Skeletal muscle tissue (tissue), 3 donors: ENCODE measurements at regions not wholly inside any gene's neighbourhood (a gene's known extent, or its start where the extent isn't known, plus 50 kb on each side); places are given as distances from the start of the nearest gene placed in this dataset.

Experiments
- H3K27ac ChIP-seq: one replicate; pipeline ENCODE4 v1.7.0; 2013; ENCODE audit warnings: mild to moderate bottlenecking, low read depth, low read length, inconsistent platforms
- H3K27me3 ChIP-seq, 3 donors: one replicate each; pipeline ENCODE4 v1.7.0; 2013; ENCODE audit warnings: low read length in 3 of 3; ENCODE audit not compliant: control insufficient read depth in 3 of 3, insufficient read depth in 3 of 3
- H3K36me3 ChIP-seq, 3 donors: one replicate each; pipeline ENCODE4 v1.7.0; 2013; ENCODE audit warnings: low read length in 3 of 3; ENCODE audit not compliant: control insufficient read depth in 3 of 3, insufficient read depth in 3 of 3
- H3K4me1 ChIP-seq, 3 donors: one replicate each; pipeline ENCODE4 v1.7.0; 2013; ENCODE audit warnings: low read length in 3 of 3, mild to moderate bottlenecking in 3 of 3; ENCODE audit not compliant: control insufficient read depth in 3 of 3, insufficient read depth in 3 of 3
- H3K4me3 ChIP-seq, 3 donors: one replicate each; pipeline ENCODE4 v1.7.0; 2013; ENCODE audit warnings: low read length in 3 of 3
- H3K9ac ChIP-seq, 3 donors: one replicate each; pipeline ENCODE4 v1.7.0; 2013; ENCODE audit warnings: low read length in 3 of 3, mild to moderate bottlenecking in 3 of 3, moderate library complexity in 2 of 3, low read depth in 1 of 3
- H3K9me3 ChIP-seq, 3 donors: one replicate each; pipeline ENCODE4 v1.7.0; 2013; ENCODE audit warnings: low read length in 3 of 3; ENCODE audit not compliant: control insufficient read depth in 3 of 3
- donor health status: Osteomylitis.

- peak overlapping the region; percentile 0 to 68 (median 60) for H3K4me3 ChIP-seq
- H3K36me3 ChIP-seq = no peaks in the 10 kb centered on the region
- peak overlapping the region; percentile 65 for H3K27ac ChIP-seq
- H3K9me3 ChIP-seq = no peaks in the 10 kb centered on the region
- no peaks in the 10 kb centered on the region for H3K27me3 ChIP-seq
- H3K9ac ChIP-seq = peak overlapping the region in 2 of 3 donors; percentile 3 to 68
- H3K4me1 ChIP-seq = peaks cover 8 to 12% (median 12%) of the 10 kb centered on the region in 3 donors
Observed at GRCh38 chr2:226142463-226142862, 657.2 kb downstream of the IRS1 start.

GRCh38 chr2:226140594-226140993, 659.0 kb downstream of the IRS1 start:
- Histone ChIP-seq H3K36me3 (no peaks in the 10 kb centered on the region), H3K9me3 (no peaks in the 10 kb centered on the region), H3K4me1 (peaks cover 14 to 28% (median 16%) of the 10 kb centered on the region in 3 donors), H3K27me3 (no peaks in the 10 kb centered on the region), H3K27ac (no peak overlapping the region), H3K4me3 (no peak overlapping the region), H3K9ac (no peak overlapping the region)

DNA sequence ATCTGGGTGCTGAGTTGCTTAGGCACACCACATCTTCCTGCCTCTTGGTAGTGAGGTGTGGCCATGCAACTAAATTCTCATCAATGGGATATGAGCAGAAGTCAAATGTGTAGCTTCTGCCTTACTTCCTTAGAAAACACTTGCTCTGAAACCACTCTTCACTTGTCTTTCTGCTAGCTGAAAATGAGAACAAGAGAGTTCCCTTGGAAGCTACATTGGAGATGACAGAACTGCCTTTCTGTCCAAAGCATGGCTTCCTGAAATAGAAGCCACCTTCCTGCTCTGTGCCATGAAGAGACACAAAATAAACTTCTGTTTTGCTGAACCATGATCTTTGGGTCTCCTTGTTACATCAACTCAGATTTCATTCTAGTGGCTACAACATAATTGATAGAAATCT, 659.9 kb downstream of the IRS1 start:
- H3K4me1 ChIP-seq = peaks cover 13 to 30% (median 16%) of the 10 kb centered on the region in 3 donors
- no peak overlapping the region for H3K27ac ChIP-seq
- H3K27me3 ChIP-seq = no peaks in the 10 kb centered on the region
- no peak overlapping the region for H3K9ac ChIP-seq
- no peaks in the 10 kb centered on the region for H3K9me3 ChIP-seq
- no peaks in the 10 kb centered on the region for H3K36me3 ChIP-seq
- no peak overlapping the region for H3K4me3 ChIP-seq

DNA sequence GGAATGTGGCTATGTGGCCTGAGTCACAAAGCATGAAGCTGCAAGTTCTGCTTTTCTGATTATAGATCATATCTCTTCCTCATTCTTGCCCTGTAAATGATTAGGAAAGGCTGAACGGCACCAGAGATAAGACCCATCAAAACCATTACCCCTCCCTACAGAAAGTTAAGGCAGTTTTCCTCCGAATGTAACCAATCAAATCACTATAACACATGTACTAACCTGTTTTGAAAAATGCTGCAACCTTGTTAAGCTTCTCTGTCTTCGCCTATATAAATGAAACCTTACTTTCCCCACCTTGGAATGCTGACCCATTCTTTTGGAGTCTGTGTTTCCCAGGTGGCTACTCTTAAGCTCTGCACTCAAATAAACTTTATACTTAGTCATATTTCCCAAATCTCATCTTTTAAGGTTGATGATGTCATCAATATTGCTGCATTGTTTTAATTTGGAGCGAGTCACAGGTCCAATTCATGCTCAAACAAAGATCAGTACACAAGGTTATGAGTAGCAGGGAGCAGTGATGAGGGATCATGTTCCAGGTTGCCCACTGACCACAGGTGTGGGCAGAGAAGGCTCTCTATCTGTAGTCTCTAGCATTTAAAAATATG, 662.3 kb downstream of the IRS1 start:
- Histone ChIP-seq H3K27me3 (no peaks in the 10 kb centered on the region), H3K36me3 (no peaks in the 10 kb centered on the region), H3K4me3 (no peak overlapping the region), H3K4me1 (peaks cover 10 to 30% (median 16%) of the 10 kb centered on the region in 3 donors), H3K9ac (no peak overlapping the region), H3K9me3 (no peaks in the 10 kb centered on the region), H3K27ac (no peak overlapping the region)

GRCh38 chr2:226136739-226137138, 662.9 kb downstream of the IRS1 start:
- Histone ChIP-seq H3K27ac (no peak overlapping the region), H3K4me3 (no peak overlapping the region), H3K36me3 (no peaks in the 10 kb centered on the region), H3K27me3 (no peaks in the 10 kb centered on the region), H3K9ac (no peak overlapping the region), H3K9me3 (no peaks in the 10 kb centered on the region), H3K4me1 (peaks cover 16 to 31% (median 21%) of the 10 kb centered on the region in 3 donors)

DNA sequence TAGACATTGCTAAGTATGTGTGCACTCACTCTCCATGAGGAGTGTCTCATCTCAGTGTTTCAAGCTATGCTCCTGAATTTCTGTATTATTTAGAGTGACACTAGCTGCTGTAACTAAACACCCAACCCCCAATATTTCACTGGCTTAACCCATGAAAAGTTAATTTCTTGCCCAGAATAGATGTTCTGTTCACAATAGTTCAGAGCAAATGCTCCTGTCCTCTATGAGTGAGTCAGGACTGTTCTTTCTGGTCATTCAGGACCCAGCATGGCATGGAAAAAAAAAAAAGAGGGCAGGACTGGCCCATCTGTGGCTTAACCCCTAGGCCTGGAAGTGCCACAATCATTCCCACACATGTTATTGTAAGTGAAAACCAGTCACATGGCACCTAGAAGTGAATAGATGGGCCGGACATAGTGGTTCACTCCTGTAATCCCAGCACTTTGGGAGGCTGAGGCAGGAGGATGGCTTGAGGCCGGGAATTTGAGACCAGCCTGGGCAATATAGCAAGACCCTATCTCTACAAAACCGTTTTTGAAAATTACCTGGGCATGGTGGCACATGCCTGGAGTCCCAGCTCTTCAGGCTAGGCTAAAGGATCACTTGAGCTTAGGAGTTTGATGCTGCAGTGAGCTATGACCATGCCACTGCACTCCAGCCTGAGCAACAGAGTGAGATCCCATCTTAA, 663.6 kb downstream of the IRS1 start:
- Histone ChIP-seq H3K27me3 (no peaks in the 10 kb centered on the region), H3K9me3 (no peaks in the 10 kb centered on the region), H3K27ac (peak overlapping the region; percentile 2), H3K4me3 (no peak overlapping the region), H3K9ac (no peak overlapping the region), H3K4me1 (peaks cover 22 to 35% (median 27%) of the 10 kb centered on the region in 3 donors), H3K36me3 (no peaks in the 10 kb centered on the region)

GRCh38 chr2:226132323-226133215, 667.1 kb downstream of the IRS1 start:
- no peaks in the 10 kb centered on the region for H3K36me3 ChIP-seq
- peak overlapping the region; percentile 85 for H3K27ac ChIP-seq
- no peak overlapping the region for H3K9ac ChIP-seq
- H3K9me3 ChIP-seq = no peaks in the 10 kb centered on the region
- peaks cover 22 to 34% (median 30%) of the 10 kb centered on the region in 3 donors for H3K4me1 ChIP-seq
- no peak overlapping the region for H3K4me3 ChIP-seq
- no peaks in the 10 kb centered on the region for H3K27me3 ChIP-seq

DNA sequence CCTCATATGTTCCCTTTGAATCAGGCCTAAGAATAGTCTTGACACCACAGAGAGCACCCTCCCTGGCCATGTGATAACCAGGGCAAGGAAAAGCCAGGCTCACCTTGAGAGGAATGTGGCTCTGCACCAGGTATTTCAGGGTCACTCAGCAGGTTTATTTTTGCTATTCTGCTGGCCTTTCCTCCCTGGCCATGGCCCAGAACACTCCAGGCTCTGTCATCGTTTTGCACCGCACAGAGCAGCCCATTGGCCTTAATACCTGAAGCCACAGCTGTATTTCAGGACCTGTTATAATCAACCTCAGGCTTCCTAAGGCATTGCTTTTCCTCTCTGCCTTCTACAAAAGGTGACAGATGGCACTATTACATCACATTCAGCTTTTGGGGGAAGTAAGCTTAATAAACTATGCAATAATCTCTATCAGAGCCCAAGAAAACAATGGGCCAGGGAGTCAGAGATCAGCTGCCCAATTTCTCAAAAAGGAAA, 668.3 kb downstream of the IRS1 start:
- H3K27ac ChIP-seq = peak overlapping the region; percentile 85

DNA sequence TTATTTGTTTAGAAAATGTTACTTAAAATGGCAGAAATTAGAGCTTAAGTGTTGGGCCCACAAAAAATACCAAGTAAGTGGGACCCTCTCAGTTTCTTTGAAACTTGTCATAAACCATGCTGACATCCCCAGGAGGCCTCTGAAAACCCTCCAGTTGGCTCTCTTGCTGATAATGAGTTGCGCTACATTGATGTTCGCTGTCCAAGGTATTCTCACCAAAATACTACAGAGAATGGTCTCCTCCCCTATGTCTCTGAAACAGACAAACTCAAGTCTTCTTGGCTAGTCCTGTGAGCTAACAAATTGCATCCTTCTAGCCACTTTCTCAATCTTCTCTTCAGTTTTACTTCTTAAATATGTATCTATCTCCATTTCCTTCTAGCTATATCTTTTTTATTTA, 669.4 kb downstream of the IRS1 start:
- H3K4me1 ChIP-seq = peaks cover 13 to 26% (median 14%) of the 10 kb centered on the region in 3 donors
- no peaks in the 10 kb centered on the region for H3K9me3 ChIP-seq
- no peaks in the 10 kb centered on the region for H3K27me3 ChIP-seq
- no peaks in the 10 kb centered on the region for H3K36me3 ChIP-seq
- no peak overlapping the region for H3K9ac ChIP-seq
- peak overlapping the region; percentile 45 for H3K27ac ChIP-seq
- no peak overlapping the region for H3K4me3 ChIP-seq

More for the DNA sequence above, 668.3 kb downstream of the IRS1 start:
- Histone ChIP-seq H3K4me3 (no peak overlapping the region), H3K9ac (peak overlapping the region in 2 of 3 donors; percentile 7 to 66), H3K4me1 (peaks cover 13 to 26% (median 24%) of the 10 kb centered on the region in 3 donors), H3K9me3 (no peaks in the 10 kb centered on the region), H3K36me3 (no peaks in the 10 kb centered on the region), H3K27me3 (no peaks in the 10 kb centered on the region)
